Uterus (tissue), 2 donors: ENCODE measurements at regions not wholly inside any gene's neighbourhood (a gene's known extent, or its start where the extent isn't known, plus 50 kb on each side); places are given as distances from the start of the nearest gene placed in this dataset.

Source experiments
- CTCF ChIP-seq, 4 experiments: fragments of 200-600 bp in 2 of 4; fragments of 450-650 bp in 2 of 4; sonication (generic) in 2 of 4; IDR thresholded peaks; one replicate each; pipeline ENCODE4 v1.5.1; 2016 to 2019; ENCODE audit warnings: antibody characterized with exemption in 4 of 4, mild to moderate bottlenecking in 2 of 4, moderate library complexity in 1 of 4
- POLR2A ChIP-seq, 2 donors: fragments of 450-650 bp; IDR thresholded peaks; one replicate each; pipeline ENCODE4 v1.6.1; 2016; ENCODE audit warnings: antibody characterized with exemption in 2 of 2, mild to moderate bottlenecking in 1 of 2, moderate library complexity in 1 of 2

- TF ChIP-seq CTCF (IDR thresholded peaks at IDR 0.05) (no peak), POLR2A (IDR thresholded peaks at IDR 0.05) (no peak)
These were observed 96.1 kb downstream of the VEGFA start for GRCh38 chr6:43865932-43866645.
